Testis (tissue), 2 donors: ENCODE measurements at regions not wholly inside any gene's neighbourhood (a gene's known extent, or its start where the extent isn't known, plus 50 kb on each side); places are given as distances from the start of the nearest gene placed in this dataset.

Experiments used
- DNase-seq: peaks from one replicate; pipeline ENCODE4 v3.0.0-alpha.2; 2019
- H3K27ac ChIP-seq, 2 donors: fragments of 200-600 bp; sonication (generic); one replicate each; pipeline ENCODE4 v1.5.1; 2019
- H3K27me3 ChIP-seq: fragments of 200-600 bp; sonication (generic); one replicate; pipeline ENCODE4 v1.5.1; 2019
- H3K36me3 ChIP-seq: fragments of 200-600 bp; sonication (generic); one replicate; pipeline ENCODE4 v1.5.1; 2017; ENCODE audit warnings: low read depth; ENCODE audit errors: missing control alignments
- H3K4me1 ChIP-seq: fragments of 200-600 bp; sonication (generic); one replicate; pipeline ENCODE4 v1.5.1; 2019
- H3K4me3 ChIP-seq, 2 donors: fragments of 200-600 bp; sonication (generic); one replicate each; pipeline ENCODE4 v1.5.1; 2017 to 2019
- H3K9me3 ChIP-seq: fragments of 200-600 bp; sonication (generic); one replicate; pipeline ENCODE4 v1.5.1; 2017
- CTCF ChIP-seq, 3 experiments: fragments of 450-650 bp in 2 of 3; fragments of 200-600 bp in 1 of 3; sonication (generic) in 1 of 3; IDR thresholded peaks; one replicate each; pipeline ENCODE4 v1.5.1; 2016 to 2019; ENCODE audit warnings: antibody characterized with exemption in 3 of 3, mild to moderate bottlenecking in 2 of 3, moderate library complexity in 1 of 3
- POLR2A ChIP-seq: fragments of 450-650 bp; IDR thresholded peaks from one replicate; pipeline ENCODE4 v1.6.1; 2017; ENCODE audit warnings: antibody characterized with exemption, mild to moderate bottlenecking, moderate library complexity
- WGBS, 2 donors: methylation state at CpG; one replicate each; pipeline ENCODE4 v1.1.5; 2018; 5-methylcytosine and 5-hydroxymethylcytosine counted together
- intact Hi-C: fragments of 100-400 bp; cut with DNase I; formaldehyde crosslinking; loops from one replicate; pipeline ENCODE4 v1.15.1; 2023; ENCODE audit warnings: low total_unique reads

- no peak for DNase-seq
- no peaks in the 10 kb centered on the region for H3K9me3 ChIP-seq
Measured at GRCh38 chrX:99421796-99422195, 988.3 kb downstream of the PCDH19 start.

GRCh38 chrX:99415470-99415869 lies 994.6 kb downstream of the PCDH19 start:
- Histone ChIP-seq H3K4me1 (no peaks in the 10 kb centered on the region), H3K9me3 (no peaks in the 10 kb centered on the region), H3K27me3 (no peaks in the 10 kb centered on the region), H3K4me3 (no peak overlapping the region), H3K36me3 (no peaks in the 10 kb centered on the region), H3K27ac (no peak overlapping the region)
- intact Hi-C loops, result no loop called here
- TF ChIP-seq POLR2A, result no peak
- no peak for TF ChIP-seq CTCF (IDR thresholded peaks at IDR 0.05)
- no peak for DNase-seq
- no CpG with 5 or more reads among the region's 1 CpG for WGBS, 2 donors

More at GRCh38 chrX:99421796-99422195, 988.3 kb downstream of the PCDH19 start:
- no peaks in the 10 kb centered on the region for H3K4me1 ChIP-seq
- TF ChIP-seq POLR2A (no peak), CTCF (IDR thresholded peaks at IDR 0.05) (no peak)
- no peak overlapping the region for H3K4me3 ChIP-seq
- no peak overlapping the region for H3K27ac ChIP-seq
- intact Hi-C loops, result no loop called here
- no peaks in the 10 kb centered on the region for H3K27me3 ChIP-seq
- no peaks in the 10 kb centered on the region for H3K36me3 ChIP-seq

- H3K27me3 ChIP-seq, result no peaks in the 10 kb centered on the region
- H3K4me3 ChIP-seq, result no peak overlapping the region
- H3K4me1 ChIP-seq, result no peaks in the 10 kb centered on the region
- no peaks in the 10 kb centered on the region for H3K9me3 ChIP-seq
- TF ChIP-seq POLR2A, result no peak
- TF ChIP-seq CTCF (IDR thresholded peaks at IDR 0.05), result no peak
- no peak overlapping the region for H3K27ac ChIP-seq
- DNase-seq, result no peak
- no peaks in the 10 kb centered on the region for H3K36me3 ChIP-seq
- intact Hi-C loops, result no loop called here
- WGBS, 2 donors, result 90 to 100% methylated on average over 3 of the region's 3 CpGs
Measured at GRCh38 chrX:99413317-99413716, 996.8 kb downstream of the PCDH19 start.

- H3K4me3 ChIP-seq, result no peak overlapping the region
- 69 to 80% methylated on average over 1 to 2 of the region's 3 CpGs for WGBS, 2 donors
- H3K27ac ChIP-seq, result no peak overlapping the region
- no peak for DNase-seq
- no peaks in the 10 kb centered on the region for H3K36me3 ChIP-seq
- no peaks in the 10 kb centered on the region for H3K27me3 ChIP-seq
- intact Hi-C loops, result no loop called here
- no peaks in the 10 kb centered on the region for H3K9me3 ChIP-seq
- no peaks in the 10 kb centered on the region for H3K4me1 ChIP-seq
- no peak for TF ChIP-seq CTCF (IDR thresholded peaks at IDR 0.05)
- no peak for TF ChIP-seq POLR2A
Measured at GRCh38 chrX:99398545-99398944, 1011.5 kb downstream of the PCDH19 start.

- no peaks in the 10 kb centered on the region for H3K9me3 ChIP-seq
- WGBS, 2 donors, result 83 to 100% methylated on average over 1 of the region's 1 CpG
- H3K27me3 ChIP-seq, result no peaks in the 10 kb centered on the region
- no peak overlapping the region for H3K4me3 ChIP-seq
- intact Hi-C loops, result no loop called here
- H3K27ac ChIP-seq, result no peak overlapping the region
- no peaks in the 10 kb centered on the region for H3K36me3 ChIP-seq
- TF ChIP-seq POLR2A (no peak), CTCF (IDR thresholded peaks at IDR 0.05) (no peak)
- no peaks in the 10 kb centered on the region for H3K4me1 ChIP-seq
- DNase-seq, result no peak
Measured at GRCh38 chrX:99397879-99398278, 1012.2 kb downstream of the PCDH19 start.
